22Rv1 (cell line): ENCODE measurements at regions not wholly inside any gene's neighbourhood (a gene's known extent, or its start where the extent isn't known, plus 50 kb on each side); places are given as distances from the start of the nearest gene placed in this dataset.

Source experiments
- ZFX ChIP-seq: fragments of 450-650 bp; IDR thresholded peaks from 2 replicates; pipeline ENCODE4 v1.6.1; 2017; ENCODE audit warnings: antibody characterized with exemption, borderline replicate concordance
- TF ChIP-seq, protein P1 (sequence below): fragments of 450-650 bp; IDR thresholded peaks from 2 replicates; pipeline ENCODE4 v1.5.1; 2017; ENCODE audit warnings: mild to moderate bottlenecking

DNA sequence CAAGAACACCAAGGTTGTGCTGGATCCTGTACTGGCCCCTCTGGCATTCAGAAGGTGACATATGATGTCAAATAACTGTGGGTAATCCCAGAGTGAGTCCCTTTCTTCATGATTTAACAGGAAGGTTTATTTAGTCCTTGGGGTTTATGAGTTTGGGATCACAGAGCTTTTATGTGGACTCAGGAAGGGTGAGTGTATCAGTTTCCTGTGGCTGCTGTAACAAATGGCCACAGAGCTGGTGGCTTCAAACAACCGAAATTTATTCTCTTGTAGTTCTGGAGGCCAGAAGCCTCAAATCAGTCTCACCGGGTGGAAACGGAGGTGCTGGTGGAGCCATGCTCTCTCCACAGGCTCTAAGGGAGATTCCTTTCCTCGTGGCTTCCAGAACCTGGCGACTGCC lies 157.7 kb downstream of the MELK start:
- TF ChIP-seq, protein P1, sequence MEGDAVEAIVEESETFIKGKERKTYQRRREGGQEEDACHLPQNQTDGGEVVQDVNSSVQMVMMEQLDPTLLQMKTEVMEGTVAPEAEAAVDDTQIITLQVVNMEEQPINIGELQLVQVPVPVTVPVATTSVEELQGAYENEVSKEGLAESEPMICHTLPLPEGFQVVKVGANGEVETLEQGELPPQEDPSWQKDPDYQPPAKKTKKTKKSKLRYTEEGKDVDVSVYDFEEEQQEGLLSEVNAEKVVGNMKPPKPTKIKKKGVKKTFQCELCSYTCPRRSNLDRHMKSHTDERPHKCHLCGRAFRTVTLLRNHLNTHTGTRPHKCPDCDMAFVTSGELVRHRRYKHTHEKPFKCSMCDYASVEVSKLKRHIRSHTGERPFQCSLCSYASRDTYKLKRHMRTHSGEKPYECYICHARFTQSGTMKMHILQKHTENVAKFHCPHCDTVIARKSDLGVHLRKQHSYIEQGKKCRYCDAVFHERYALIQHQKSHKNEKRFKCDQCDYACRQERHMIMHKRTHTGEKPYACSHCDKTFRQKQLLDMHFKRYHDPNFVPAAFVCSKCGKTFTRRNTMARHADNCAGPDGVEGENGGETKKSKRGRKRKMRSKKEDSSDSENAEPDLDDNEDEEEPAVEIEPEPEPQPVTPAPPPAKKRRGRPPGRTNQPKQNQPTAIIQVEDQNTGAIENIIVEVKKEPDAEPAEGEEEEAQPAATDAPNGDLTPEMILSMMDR: no peak
- no peak for TF ChIP-seq ZFX
